ENCODE measurements at regions not wholly inside any gene's neighbourhood (a gene's known extent, or its start where the extent isn't known, plus 50 kb on each side); places are given as distances from the start of the nearest gene placed in this dataset.

DNA sequence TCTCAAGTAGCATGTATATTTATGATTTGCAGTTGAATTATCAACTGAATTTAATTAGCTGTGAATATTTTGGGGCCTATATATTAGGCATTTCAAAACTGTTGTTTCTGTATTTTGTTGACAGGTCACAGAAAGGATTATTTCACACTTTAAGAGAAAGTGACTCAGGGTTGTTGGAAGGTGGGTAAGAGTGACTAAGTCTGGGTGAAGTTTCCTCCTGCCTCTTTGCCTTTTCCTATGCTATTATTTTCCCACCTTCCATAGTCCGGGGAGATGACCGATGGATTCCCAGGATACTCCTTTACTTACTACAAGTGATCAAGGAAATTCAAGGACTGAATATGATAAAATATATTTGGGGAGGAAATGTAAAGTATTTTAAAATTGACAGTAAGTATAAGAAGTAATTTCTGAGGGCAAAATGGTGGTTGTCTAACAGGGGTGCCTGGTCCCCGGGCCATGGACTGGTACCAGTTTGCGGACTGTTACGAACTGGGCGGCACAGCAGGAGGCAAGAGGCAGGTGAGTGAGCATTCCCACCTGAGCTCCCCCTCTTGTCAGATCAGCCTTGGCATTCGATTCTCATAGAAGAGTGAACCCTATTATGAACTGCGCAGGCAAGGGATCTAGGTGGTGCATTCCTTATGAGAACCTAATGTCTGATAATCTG, 175.5 kb upstream of the GPRIN3 start:
- H3K27me3 ChIP-seq (ENCODE audit: control insufficient read depth, insufficient read depth, low read length) = no peaks in the 10 kb centered on the region
- no peaks in the 10 kb centered on the region for H3K36me3 ChIP-seq (ENCODE audit: control insufficient read depth, insufficient read depth, low read length)
- no peaks in the 10 kb centered on the region for H3K9me3 ChIP-seq (ENCODE audit: control insufficient read depth, insufficient read depth, low read depth, low read length)
- H3K4me1 ChIP-seq (ENCODE audit: control insufficient read depth, insufficient read depth, low read length) = no peaks in the 10 kb centered on the region
- no peak overlapping the region for H3K9ac ChIP-seq (ENCODE audit: low read length)
- H3K4me3 ChIP-seq (ENCODE audit: low read depth, low read length) = no peak overlapping the region
- no peak overlapping the region for H3K27ac ChIP-seq (ENCODE audit: low read depth, low read length)

DNA sequence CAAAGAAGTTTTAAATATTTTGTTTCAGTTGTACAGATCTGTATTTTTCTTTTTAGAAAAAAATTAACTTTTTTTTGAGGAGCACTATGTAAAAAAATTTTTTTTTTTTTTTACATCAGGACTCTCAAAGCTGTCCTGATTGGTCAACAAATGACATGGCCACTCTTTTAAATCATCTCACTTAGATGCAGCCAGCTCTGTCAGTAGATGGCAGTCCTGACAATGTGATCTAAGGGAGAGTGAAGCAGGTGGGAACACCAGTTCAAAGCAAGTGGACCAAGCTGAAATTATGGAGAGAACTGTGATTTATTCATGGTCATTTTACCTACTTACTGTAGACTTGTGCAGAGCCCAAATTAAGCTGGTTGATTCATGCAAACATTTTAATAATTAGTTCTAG, 174.7 kb upstream of the GPRIN3 start:
- Histone ChIP-seq H3K4me3 (ENCODE audit: low read depth, low read length) (no peak overlapping the region), H3K27ac (ENCODE audit: low read depth, low read length) (no peak overlapping the region), H3K27me3 (ENCODE audit: control insufficient read depth, insufficient read depth, low read length) (no peaks in the 10 kb centered on the region), H3K9me3 (ENCODE audit: control insufficient read depth, insufficient read depth, low read depth, low read length) (no peaks in the 10 kb centered on the region), H3K9ac (ENCODE audit: low read length) (no peak overlapping the region), H3K4me1 (ENCODE audit: control insufficient read depth, insufficient read depth, low read length) (no peaks in the 10 kb centered on the region), H3K36me3 (ENCODE audit: control insufficient read depth, insufficient read depth, low read length) (no peaks in the 10 kb centered on the region)

DNA sequence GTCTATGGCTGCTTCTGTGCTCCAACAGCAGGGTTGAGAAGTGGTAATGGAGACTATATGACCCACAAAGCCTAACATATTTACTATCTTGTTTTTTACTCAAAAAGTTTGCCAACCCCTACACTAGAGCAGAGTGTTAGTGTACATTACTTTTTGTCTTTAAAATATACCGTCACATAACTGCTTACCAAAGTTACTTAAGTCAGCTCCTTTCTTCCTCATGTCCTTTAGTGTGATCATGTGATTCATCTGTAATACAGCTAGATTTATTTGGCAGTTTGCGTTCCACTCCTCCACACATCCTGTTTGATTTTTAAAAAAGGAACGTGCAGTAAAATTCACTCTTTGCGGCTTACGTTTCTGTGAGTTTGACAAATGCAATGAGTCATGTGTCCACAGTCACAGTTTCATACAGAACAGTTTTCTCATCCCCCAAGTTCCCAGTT, 162.4 kb upstream of the GPRIN3 start:
- H3K9ac ChIP-seq (ENCODE audit: low read length) = no peak overlapping the region
- H3K36me3 ChIP-seq (ENCODE audit: control insufficient read depth, insufficient read depth, low read length) = no peaks in the 10 kb centered on the region
- no peaks in the 10 kb centered on the region for H3K4me1 ChIP-seq (ENCODE audit: control insufficient read depth, insufficient read depth, low read length)
- H3K27me3 ChIP-seq (ENCODE audit: control insufficient read depth, insufficient read depth, low read length) = no peaks in the 10 kb centered on the region
- H3K9me3 ChIP-seq (ENCODE audit: control insufficient read depth, insufficient read depth, low read depth, low read length) = no peaks in the 10 kb centered on the region
- H3K4me3 ChIP-seq (ENCODE audit: low read depth, low read length) = no peak overlapping the region
- H3K27ac ChIP-seq (ENCODE audit: low read depth, low read length) = no peak overlapping the region

DNA sequence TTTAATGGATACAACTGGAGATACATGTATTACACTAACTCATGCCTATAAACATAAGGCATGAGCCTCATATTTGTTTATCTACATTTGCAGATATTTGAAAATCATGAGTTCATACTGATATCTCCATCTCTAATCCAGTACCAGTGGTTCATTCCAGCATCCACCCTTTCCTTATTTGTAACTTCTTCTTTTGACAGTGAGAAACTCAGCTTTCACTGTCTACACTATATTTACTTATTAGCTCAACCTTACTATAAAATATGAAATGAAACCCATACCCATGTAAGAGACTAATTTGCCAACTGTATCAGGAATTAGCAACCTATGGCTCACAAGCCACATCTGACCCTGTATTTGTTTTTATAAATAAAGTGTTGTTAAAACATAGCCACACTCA, 161.9 kb upstream of the GPRIN3 start:
- H3K9ac ChIP-seq (ENCODE audit: low read length) = no peak overlapping the region
- H3K27ac ChIP-seq (ENCODE audit: low read depth, low read length) = no peak overlapping the region
- H3K27me3 ChIP-seq (ENCODE audit: control insufficient read depth, insufficient read depth, low read length) = no peaks in the 10 kb centered on the region
- H3K36me3 ChIP-seq (ENCODE audit: control insufficient read depth, insufficient read depth, low read length) = no peaks in the 10 kb centered on the region
- H3K9me3 ChIP-seq (ENCODE audit: control insufficient read depth, insufficient read depth, low read depth, low read length) = no peaks in the 10 kb centered on the region
- no peak overlapping the region for H3K4me3 ChIP-seq (ENCODE audit: low read depth, low read length)
- H3K4me1 ChIP-seq (ENCODE audit: control insufficient read depth, insufficient read depth, low read length) = no peaks in the 10 kb centered on the region

DNA sequence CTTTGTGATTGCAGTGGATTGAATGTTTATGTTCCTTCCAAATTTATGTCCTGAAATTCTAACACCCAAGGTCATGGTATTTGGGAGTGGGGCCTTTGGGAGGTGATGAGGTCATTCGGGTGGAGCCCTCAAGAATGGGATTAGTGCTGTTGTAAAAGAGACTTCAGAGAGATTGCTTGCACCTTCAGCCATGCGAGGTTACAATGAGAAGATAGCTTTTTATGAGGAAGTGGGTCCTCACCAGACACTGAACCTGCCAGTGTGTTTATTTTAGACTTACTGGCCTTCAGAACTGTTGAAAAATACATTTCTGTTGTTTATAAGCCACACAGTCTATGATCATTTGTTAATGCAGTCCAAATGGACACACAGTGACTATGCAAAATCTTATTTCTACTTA, 161.0 kb upstream of the GPRIN3 start:
- Histone ChIP-seq H3K9me3 (ENCODE audit: control insufficient read depth, insufficient read depth, low read depth, low read length) (no peaks in the 10 kb centered on the region), H3K36me3 (ENCODE audit: control insufficient read depth, insufficient read depth, low read length) (no peaks in the 10 kb centered on the region), H3K4me1 (ENCODE audit: control insufficient read depth, insufficient read depth, low read length) (no peaks in the 10 kb centered on the region), H3K27me3 (ENCODE audit: control insufficient read depth, insufficient read depth, low read length) (no peaks in the 10 kb centered on the region), H3K4me3 (ENCODE audit: low read depth, low read length) (no peak overlapping the region), H3K9ac (ENCODE audit: low read length) (no peak overlapping the region), H3K27ac (ENCODE audit: low read depth, low read length) (no peak overlapping the region)

DNA sequence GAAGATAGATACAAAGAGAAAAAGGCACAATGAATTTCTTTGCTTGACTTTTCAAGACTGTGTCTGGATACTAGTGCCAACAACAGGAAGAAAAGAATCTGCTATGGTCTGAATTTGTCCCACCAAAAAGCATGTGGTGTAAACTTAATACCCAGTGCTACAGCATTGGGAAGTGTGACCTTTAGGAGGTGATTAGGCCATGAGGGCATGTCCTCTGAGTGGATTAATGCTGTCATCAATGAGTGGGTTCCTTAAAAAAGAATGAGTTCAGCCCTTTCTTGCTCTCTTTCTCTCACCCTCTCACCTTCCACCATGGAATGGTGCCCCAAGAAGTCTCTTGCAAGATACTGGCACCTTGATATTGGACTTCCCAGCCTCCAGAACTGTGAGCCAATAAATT, 155.7 kb upstream of the GPRIN3 start:
- Histone ChIP-seq H3K4me1 (ENCODE audit: control insufficient read depth, insufficient read depth, low read length) (no peaks in the 10 kb centered on the region), H3K4me3 (ENCODE audit: low read depth, low read length) (no peak overlapping the region), H3K27me3 (ENCODE audit: control insufficient read depth, insufficient read depth, low read length) (no peaks in the 10 kb centered on the region), H3K9me3 (ENCODE audit: control insufficient read depth, insufficient read depth, low read depth, low read length) (no peaks in the 10 kb centered on the region), H3K9ac (ENCODE audit: low read length) (no peak overlapping the region), H3K36me3 (ENCODE audit: control insufficient read depth, insufficient read depth, low read length) (no peaks in the 10 kb centered on the region), H3K27ac (ENCODE audit: low read depth, low read length) (no peak overlapping the region)

DNA sequence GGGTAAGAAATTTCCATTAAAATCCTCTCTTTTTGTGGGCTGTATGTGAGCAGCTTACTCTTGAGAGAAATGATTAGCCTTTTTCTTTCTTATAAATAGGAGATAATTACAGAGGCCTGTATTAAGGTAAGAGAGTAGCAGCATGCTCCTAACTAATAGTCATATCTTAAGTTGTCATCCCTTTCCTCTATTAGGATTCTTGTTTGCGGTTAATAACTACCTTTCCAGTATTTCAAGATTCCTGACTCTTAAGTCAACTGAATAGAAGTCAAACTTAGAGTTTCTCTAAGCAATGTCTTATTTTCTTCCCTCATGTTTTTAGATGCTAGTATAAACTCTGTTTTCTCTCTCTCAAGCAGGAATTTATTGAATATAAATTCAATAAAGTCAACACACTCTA, 139.9 kb upstream of the GPRIN3 start:
- H3K9ac ChIP-seq (ENCODE audit: low read length) = no peak overlapping the region
- peaks cover 35% of the 10 kb centered on the region for H3K9me3 ChIP-seq (ENCODE audit: control insufficient read depth, insufficient read depth, low read depth, low read length)
- no peaks in the 10 kb centered on the region for H3K4me1 ChIP-seq (ENCODE audit: control insufficient read depth, insufficient read depth, low read length)
- H3K27me3 ChIP-seq (ENCODE audit: control insufficient read depth, insufficient read depth, low read length) = no peaks in the 10 kb centered on the region
- no peak overlapping the region for H3K4me3 ChIP-seq (ENCODE audit: low read depth, low read length)
- no peak overlapping the region for H3K27ac ChIP-seq (ENCODE audit: low read depth, low read length)
- no peaks in the 10 kb centered on the region for H3K36me3 ChIP-seq (ENCODE audit: control insufficient read depth, insufficient read depth, low read length)

DNA sequence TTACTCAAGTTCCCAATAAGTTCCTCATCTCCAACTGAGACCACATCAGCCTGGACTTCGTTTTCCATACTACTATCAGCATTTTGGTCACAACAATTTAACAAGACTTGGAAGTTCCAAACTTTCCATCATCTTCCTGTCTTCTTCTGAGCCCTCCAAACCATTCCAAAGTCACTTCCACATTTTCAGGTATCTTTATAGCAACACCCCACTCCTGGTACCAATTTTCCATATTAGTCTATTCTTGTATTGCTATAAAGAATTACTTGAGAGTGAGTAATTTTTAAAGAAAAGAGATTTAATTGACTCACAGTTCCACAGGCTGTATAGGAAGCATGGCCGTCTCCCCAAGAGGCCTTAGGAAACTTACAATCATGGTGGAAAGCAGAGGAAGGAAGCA, 138.6 kb upstream of the GPRIN3 start:
- Histone ChIP-seq H3K36me3 (ENCODE audit: control insufficient read depth, insufficient read depth, low read length) (no peaks in the 10 kb centered on the region), H3K4me1 (ENCODE audit: control insufficient read depth, insufficient read depth, low read length) (no peaks in the 10 kb centered on the region), H3K27me3 (ENCODE audit: control insufficient read depth, insufficient read depth, low read length) (no peaks in the 10 kb centered on the region), H3K9me3 (ENCODE audit: control insufficient read depth, insufficient read depth, low read depth, low read length) (peaks cover 35% of the 10 kb centered on the region), H3K4me3 (ENCODE audit: low read depth, low read length) (no peak overlapping the region), H3K9ac (ENCODE audit: low read length) (no peak overlapping the region), H3K27ac (ENCODE audit: low read depth, low read length) (no peak overlapping the region)

DNA sequence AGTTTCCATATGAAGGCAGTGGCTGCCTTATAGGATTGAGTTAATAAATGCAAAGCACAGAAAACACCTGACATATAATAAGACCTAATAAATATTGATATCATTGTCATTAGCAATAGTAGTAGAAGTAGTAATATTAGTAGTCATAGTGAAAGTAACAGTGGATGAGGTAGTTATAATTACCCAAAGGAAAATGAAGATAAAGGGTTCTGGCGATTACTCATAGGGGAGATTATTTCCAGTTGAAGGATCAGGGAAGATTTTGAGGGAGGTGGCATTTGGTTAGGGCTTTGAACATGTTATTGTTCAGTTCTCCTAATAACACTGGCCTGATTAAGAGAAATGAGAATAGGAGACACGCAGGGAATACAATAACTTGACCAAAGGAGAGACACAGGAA, 131.9 kb upstream of the GPRIN3 start:
- no peak overlapping the region for H3K4me3 ChIP-seq (ENCODE audit: low read depth, low read length)
- no peaks in the 10 kb centered on the region for H3K27me3 ChIP-seq (ENCODE audit: control insufficient read depth, insufficient read depth, low read length)
- H3K27ac ChIP-seq (ENCODE audit: low read depth, low read length) = no peak overlapping the region
- peaks cover 6% of the 10 kb centered on the region; the same call in 1 of the 2 replicates for H3K4me1 ChIP-seq (ENCODE audit: control insufficient read depth, insufficient read depth, low read length)
- peaks cover 5% of the 10 kb centered on the region; the same call in 1 of the 2 replicates for H3K9me3 ChIP-seq (ENCODE audit: control insufficient read depth, insufficient read depth, low read depth, low read length)
- H3K36me3 ChIP-seq (ENCODE audit: control insufficient read depth, insufficient read depth, low read length) = no peaks in the 10 kb centered on the region
- no peak overlapping the region for H3K9ac ChIP-seq (ENCODE audit: low read length)

DNA sequence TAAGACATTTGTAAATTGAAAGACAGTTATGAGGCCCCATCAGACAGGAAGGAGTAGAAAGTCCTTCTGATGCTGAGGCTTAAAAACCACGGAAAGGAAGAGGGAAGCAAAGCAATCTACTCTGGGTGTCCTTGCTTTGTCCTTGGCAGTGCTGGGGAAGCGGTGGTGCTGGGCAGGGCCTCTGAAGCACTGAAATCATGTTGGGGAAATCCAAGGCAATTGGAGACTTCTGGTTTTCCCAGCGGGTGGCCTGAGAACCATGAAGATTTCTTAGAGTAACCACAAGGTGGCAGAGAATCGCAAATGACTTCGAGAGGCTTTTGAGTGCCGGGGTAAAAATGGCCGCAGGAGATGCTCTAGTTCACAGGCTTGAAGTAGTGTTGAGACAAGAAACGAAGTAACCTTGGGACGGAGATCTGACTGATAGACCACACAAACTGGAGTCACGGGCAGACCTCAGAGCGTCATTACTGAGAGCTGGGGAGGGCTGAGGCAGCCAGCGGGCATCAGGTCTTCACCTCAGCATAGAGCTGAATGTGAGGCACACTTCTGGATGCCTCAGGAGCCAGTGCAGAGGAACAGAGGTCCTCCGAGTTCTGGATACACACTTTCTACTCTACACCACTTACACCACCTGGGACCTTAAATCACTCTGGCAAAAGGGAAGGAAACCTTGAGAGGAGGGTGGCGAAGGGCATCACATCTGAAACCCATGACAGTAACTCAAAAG, 130.7 kb upstream of the GPRIN3 start:
- no peak overlapping the region for H3K9ac ChIP-seq (ENCODE audit: low read length)

DNA sequence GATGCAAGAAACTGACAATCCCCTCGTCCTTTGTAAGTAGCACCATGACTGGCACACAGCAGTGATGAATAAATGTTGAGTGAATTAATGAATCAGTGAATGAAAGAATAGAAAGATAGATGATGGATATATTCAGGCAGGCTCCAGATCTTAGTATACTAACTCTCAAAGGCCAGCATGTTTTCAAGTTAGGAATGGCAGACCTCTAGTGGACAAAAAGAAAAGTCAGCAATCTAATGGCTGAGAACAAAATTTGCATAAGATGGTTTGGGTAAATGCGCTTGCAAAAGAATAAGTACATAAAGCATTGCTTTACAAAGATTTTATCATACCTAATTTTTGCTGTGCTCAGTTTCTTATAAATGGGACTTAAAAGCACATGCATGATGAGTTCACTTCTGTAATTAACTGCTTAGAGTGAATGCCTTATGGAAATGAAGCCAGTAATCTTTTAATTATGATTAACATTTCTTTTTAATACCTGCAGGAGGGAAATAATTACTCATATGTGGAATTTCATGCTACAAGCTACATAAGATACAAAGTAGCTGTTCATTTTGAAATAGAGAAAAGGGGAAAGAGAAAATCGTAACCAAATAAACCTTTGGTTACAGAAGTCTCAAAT, 126.9 kb upstream of the GPRIN3 start:
- H3K27ac ChIP-seq (ENCODE audit: low read depth, low read length) = no peak overlapping the region
- H3K9ac ChIP-seq (ENCODE audit: low read length) = no peak overlapping the region
- H3K9me3 ChIP-seq (ENCODE audit: control insufficient read depth, insufficient read depth, low read depth, low read length) = no peaks in the 10 kb centered on the region
- no peak overlapping the region for H3K4me3 ChIP-seq (ENCODE audit: low read depth, low read length)
- H3K4me1 ChIP-seq (ENCODE audit: control insufficient read depth, insufficient read depth, low read length) = no peaks in the 10 kb centered on the region
- H3K36me3 ChIP-seq (ENCODE audit: control insufficient read depth, insufficient read depth, low read length) = no peaks in the 10 kb centered on the region
- H3K27me3 ChIP-seq (ENCODE audit: control insufficient read depth, insufficient read depth, low read length) = no peaks in the 10 kb centered on the region

More for the DNA sequence above, 130.7 kb upstream of the GPRIN3 start:
- peaks cover 6% of the 10 kb centered on the region; the same call in 1 of the 2 replicates for H3K4me1 ChIP-seq (ENCODE audit: control insufficient read depth, insufficient read depth, low read length)
- no peak overlapping the region for H3K27ac ChIP-seq (ENCODE audit: low read depth, low read length)
- H3K4me3 ChIP-seq (ENCODE audit: low read depth, low read length) = no peak overlapping the region
- no peaks in the 10 kb centered on the region for H3K36me3 ChIP-seq (ENCODE audit: control insufficient read depth, insufficient read depth, low read length)
- H3K27me3 ChIP-seq (ENCODE audit: control insufficient read depth, insufficient read depth, low read length) = no peaks in the 10 kb centered on the region
- H3K9me3 ChIP-seq (ENCODE audit: control insufficient read depth, insufficient read depth, low read depth, low read length) = peaks cover under 1% of the 10 kb centered on the region; the same call in 1 of the 2 replicates
